Embryonic facial prominence (tissue), 1 donor: ENCODE measurements at regions not wholly inside any gene's neighbourhood (a gene's known extent, or its start where the extent isn't known, plus 50 kb on each side); places are given as distances from the start of the nearest gene placed in this dataset.
"Not testable (repeated sequence)": the region's sequence is repeated elsewhere in the genome, so short reads cannot be mapped to it uniquely, and the experiment has no call there.

Experiments used
- DNase-seq: peaks from one replicate; pipeline ENCODE4 v3.0.0-alpha.2; 2016; ENCODE audit errors: extremely low spot score

DNA sequence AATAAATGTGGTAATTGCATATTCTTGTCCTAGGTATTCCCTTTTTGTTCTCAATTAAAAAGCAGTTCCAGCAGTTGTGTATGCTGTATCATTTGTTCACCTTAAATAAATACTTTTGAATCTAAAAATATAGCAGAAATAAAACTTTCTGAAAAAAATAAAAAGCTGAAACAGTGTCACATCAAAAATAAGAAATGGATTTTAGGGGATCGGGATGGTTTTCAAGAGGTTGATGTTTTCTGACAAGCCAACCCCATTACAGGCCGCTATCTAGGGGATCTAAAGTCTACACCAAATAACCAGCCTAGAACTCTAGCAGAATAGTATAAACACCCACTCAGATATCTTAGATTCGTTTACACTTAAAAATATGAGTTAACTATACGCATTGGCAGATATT is 95.4 kb upstream of the MAML3 start:
- no peak for DNase-seq

DNA sequence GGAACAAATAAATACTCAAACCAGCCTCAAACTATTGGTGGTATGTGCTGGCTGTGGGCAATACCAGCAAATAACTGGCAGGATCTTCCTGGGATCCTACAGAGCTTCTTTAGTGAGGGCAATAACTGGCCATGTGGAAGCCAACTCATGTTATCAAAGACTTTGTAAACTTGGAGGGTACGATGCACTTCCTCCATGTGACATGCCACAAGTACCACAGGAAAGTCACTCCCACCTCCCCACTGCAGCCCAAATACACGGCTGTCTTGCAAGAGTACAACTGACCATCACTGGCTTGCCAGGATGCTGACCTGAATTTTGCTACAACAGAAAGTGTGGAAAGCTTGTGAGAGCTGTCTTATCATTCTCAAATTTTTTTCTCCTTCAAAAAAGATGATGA is 93.3 kb upstream of the MAML3 start:
- DNase-seq = no peak

DNA sequence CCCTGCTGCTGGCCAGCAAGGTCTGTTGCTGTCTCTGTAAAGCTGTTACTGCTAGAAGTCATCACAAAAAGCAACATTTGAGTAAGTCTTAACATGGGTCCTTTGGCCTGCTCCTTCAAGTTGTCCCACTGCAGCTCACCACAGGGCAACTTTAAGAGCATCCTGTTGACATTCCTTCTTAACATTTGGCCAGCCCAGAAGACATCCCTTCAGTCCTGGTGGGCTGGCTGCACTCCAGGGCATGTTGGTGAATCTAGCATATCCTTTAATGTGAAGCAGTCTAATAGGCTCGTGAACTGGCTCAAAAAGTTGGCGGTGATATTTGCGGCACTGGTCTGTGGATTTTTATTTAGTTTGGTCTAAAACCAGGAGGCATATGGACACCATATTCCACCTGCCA is 92.2 kb upstream of the MAML3 start:
- DNase-seq = no peak

DNA sequence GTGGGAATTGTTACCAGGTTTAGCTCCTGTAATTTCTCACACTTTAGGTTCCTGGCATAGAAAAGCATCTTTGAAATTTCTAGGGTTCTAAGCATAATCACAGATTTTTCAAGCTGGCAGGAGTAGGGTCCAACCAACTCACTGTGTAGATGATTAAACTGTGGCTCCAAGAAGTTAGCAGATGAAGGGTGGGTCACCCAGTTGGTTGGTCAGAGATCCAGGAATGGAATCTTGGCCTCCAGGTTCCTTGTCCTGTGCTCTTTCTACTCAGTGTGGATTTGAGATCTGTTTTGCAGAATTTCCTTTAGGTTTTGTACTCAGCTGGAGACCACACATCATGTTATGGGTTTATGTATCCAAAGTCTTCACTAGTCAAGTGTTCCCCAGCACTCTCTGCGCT is 90.3 kb upstream of the MAML3 start:
- no peak for DNase-seq

DNA sequence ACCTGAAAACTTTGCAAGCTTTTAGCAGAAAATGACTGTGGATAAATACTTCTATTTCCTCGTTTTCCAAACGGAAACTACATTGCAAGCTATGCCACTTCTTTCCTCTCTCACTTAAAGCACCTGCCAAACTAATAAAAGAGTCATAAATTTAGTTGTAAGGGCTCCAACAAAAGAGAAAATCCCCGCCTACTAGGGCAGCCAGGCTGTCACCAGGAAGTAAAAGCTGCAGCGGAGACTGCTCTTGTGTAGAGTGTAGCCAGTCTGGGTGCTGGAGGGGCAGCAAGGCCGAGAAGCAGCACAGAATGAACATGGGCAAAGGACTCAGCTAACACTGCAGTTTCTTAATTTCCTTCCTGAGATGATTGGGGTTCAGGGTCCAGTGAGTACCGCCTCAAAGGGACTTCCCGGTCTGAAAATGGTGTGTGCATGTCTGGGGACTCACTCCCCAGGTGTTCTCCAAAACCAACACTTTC is 89.3 kb upstream of the MAML3 start:
- no peak for DNase-seq

DNA sequence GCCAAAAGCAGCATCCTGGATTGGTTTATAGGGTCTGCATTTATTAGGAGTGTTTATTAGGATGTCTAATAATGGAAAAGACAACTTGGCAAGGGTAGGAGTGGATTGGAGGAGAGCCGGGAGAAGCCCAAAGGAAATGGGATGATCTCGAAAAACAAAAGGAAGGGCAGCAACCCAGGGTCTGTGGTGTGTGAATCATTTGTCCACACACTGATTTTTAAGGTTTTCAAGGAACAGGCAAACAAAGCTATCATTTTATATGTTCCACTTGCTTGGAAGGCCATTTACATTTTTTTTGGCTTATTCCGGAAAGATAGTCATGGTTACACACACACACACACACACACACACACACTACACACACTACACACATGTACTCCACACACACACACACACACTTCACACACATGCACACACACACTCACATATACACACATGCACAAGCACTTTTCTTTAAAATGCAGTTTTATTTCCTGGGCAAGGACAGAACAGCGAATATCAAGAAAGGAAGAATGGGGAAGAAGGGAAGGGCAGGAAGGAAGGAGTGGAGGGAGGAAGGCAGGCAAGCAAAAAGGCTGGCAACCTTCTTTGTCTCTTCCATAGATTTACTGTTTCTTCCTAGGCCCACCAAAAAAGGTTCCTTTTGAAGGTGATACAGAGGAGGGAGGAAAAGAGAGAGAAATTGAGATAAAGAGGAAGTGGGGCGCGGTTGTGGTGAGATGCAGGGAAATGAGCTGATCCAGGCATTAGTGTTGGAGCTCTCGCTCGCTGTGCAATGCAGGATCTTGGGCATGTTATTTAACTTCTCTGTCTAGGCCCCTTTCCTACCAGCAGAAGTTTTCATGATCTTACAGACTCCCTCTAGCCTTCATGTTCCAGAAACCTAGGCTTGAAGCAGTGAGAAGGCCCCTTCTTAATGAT is 88.6 kb upstream of the MAML3 start:
- no peak for DNase-seq

DNA sequence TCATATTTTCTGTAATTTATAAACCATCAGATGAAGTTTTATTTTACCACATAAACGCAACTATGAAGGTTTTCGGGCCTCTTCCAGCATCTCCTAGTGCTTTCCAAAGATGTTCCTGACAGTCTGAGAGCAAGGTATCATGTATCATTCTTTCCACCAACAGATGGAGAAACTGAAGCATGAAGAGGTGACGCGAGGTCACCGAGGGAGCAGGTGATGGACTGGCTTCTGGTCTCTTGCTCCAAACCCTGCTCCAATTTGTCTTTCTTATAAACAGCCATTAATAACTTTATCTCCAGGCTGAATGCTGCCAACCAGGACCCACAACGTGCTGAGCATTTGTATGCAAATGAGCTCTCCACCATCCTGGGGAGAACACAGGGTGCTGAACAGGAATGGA is 86.3 kb upstream of the MAML3 start:
- DNase-seq = no peak

DNA sequence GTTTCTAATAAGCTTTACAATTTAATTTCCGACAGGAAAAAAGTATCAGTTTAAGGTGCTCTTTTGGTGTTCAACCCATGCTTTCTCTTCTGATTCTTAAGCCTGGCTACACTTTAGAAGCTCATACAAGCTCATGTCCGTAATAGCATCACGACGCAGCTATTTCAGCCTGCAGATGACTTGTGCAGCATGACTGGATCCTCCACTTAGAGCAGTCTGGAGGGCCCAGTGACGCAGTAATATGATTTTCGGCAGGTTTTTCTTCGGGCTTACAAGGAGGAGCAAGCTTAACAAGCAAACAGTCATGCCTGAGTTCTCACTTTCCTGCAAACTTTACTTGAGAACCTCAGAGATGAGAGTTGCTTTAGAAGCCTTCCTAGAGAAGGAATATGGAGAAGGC is 85.3 kb upstream of the MAML3 start:
- no peak for DNase-seq

DNA sequence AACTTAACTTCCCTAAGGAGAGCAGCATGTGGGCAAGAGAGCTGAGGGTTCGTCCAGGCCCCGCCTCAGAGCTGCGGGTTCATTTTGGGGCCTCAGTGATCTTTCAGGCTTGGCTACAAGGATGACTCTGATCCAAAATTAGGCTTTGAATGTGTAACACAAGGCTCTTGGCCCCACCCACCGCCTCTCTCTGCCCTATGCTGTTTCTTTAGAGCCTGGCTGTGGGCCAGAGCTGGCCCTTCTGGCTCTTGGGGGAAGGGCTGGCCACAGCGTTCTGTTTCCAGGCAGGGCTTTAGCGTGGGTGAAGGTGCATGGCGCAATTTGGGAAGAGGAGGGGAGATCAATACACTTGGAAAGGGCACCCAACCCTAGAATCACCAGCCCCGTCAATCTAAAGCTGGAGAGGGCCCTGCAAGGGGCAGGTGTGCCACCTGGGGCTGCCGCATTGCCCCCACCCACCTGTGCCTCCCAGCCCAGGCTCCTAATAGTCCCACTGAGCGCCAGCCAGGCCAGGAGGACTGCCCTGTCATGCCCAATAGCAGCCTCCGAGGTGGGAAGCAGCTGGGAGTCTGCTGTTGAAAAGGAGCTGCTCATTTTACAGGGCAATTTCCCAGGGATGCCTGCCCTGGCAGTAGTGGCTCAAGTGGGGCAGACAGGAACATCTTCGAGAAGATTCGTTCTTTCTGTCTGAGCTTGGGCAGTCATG is 84.5 kb upstream of the MAML3 start:
- DNase-seq = no peak

DNA sequence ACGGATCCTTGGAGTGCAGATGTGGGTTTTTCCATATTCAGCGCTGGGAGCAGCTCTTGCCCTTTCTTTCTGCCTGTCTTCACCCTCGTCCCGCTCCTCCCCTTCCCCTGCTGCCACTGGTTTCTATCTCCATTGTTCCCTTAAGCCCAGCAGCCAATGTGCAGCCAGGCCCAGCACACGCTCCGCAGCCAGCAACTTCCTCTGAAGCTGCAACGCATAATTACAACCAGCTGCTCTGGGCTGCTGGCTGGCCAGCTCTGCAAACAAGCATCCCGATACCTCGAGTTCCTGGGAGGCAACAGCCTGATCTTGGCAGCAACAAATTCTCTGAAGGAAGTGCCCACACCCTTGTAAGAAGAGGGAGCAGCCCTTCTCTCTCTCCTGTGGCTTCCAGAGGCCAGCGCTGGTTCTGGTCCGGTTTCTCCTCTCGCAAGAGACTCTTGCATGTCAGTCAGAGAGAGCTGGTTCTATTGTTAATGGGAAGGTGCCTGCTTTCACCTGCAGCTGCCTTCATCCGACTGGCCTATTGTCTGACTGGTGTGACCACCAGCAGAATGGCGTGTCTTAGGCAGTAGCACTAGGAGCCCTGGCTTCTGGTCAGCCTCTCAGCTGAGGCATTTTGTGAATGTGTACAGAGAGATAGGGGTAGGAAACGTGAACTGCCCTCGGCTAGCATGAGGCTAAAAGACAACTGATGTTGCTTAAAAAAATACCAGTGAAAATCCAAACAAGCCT is 83.8 kb upstream of the MAML3 start:
- peak; percentile 85 for DNase-seq

DNA sequence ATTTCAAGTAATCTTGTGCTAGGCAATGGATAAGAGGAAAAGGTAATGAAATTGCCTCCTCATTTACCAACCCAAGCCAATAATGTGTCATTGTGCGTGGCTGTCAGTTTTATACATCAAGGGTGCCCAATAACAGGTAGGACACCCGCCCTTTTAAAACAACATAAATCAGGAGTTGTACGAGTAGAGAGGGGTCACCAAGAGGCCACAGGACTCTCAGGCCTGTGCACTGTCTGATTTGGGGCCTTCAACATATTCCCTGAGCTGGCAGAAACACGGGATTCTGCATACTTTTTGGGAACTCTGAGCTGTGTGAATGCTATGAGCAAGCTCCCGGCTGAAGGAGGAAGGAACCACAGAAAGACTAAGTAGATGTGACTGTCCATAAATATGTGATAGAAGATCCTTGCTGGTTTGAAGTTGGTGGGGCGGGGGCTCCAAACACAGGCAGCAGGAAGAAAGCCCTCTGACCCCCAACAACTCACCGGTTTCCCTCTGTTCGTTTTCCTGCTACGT is 82.7 kb upstream of the MAML3 start:
- DNase-seq = no peak

DNA sequence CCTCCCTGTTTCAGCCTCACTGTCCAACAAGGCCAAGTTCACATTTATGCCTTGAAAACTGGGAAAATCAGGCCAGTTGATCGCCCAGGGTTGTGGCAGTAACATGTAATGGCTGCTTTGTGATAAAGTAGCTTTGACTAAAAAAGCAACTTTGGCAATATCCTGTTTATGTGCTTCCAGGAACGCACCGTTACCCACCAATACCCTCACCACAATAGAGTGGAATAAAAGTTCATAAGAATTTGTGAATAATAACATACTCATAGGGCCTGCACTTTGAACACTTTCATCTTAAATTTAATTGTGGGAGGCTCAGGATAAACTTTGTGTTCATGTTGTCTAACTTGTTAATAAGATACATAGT is 80.7 kb upstream of the MAML3 start:
- no peak for DNase-seq

DNA sequence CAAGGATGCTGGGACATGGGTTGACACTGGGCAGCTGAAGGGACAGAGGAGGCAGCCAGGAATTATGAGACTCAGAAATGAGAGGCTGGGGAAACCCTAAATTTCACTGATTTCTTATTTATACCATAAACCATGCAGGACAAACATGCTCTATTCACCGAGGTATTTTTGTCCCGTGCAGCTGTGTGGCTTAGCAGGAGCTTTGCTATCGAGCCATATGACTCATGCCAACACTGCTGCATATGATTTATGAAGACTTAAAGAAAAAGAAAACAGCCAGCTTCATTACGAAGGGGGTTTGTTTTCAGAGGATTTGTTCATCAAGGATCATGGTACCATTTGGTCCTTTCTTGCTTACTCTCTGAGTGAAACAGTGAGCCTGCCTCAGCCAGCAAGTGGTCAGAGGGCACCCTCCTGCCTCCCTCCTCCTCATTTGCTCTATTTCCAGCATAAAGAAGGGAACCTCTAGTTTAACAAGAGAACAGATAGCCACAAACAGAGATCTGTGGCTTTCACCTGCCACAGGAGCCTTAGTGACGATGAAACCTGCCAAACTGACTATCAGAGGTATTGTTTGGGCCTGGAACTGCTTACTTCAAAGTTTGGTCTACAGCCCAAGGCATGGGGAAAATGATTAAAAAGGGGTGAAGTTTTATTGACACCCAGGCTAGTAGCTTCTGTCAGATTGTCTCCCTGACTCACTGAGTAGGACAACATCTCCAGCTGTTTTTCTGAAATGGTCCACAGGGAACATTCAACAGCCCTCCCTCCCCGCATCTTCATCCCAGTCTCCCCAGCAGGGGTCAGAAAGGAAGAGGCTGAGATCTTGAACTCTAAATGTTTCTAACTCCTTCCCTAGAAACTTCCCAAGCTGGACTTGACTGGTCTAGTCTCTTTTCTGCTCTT is 80.1 kb upstream of the MAML3 start:
- no peak for DNase-seq

DNA sequence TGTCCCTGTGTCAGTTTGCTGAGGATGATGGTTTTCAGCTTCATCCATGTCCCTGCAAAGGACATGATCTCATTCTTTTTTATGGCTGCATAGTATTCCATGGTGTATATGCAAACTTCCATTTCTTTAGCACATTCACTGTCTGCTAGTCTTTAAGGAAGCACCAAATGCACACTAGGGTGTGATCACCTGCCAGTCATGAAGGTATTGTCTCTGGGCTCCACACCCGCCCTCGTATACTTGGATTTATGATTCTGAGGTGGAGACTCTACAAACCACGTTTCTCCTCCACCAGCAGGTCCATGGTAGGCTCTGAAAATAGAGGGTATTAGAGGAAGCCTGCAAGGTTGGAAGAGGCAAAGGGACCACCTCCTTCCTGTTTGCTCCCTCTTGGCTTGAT is 75.9 kb upstream of the MAML3 start:
- DNase-seq = no peak

DNA sequence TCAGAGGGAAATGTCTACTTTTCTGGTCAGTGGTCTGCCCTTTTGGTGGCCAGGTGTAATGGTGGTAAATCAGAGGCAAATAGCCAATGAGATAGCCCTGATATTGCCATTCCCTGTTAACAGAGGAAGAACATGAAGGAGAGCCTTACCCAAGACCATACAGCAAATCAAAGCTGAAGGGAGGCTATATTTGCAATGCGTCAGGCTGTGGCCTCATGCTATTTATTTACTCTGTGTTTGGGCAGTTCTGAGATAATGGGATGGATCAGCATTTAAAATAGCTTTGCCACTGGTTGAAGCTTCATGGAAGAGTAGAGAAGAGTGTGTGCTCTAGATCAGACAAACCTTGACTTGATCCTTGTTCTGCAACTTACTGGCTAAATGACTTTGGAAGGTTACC is 73.3 kb upstream of the MAML3 start:
- no peak for DNase-seq

DNA sequence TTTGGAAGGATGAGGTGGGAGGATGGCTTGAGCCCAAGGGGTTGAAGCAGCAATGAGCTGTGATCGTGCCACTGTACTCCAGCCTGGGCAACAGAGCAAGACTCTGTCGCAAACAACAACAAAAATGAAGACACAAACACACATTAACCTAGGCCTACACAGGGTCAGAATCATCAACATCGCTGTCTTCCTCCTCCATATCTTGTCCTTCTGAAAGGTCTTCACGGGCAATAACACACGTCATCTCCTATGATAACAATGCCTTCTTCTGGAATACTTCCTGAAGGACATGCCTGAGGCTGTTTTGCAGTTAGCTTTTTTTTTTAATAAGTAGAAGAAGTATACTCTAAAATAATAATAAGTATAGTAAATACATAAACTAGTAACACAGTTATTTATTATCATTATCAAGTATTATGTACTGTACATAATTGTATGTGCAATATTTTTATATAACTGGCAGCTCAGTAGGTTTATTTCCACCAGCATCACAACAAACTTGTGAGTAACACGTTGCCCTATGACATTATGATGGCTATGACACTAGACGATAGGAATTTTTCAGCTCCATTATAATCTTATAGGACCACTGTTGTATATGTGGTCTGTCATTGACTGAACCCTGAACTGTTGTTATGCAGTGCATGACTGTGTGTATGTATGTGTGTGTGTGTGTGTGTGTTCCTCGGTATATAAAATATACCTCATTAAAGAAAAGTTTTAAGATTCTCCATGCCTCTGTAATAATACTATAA is 69.2 kb upstream of the MAML3 start:
- no peak for DNase-seq

DNA sequence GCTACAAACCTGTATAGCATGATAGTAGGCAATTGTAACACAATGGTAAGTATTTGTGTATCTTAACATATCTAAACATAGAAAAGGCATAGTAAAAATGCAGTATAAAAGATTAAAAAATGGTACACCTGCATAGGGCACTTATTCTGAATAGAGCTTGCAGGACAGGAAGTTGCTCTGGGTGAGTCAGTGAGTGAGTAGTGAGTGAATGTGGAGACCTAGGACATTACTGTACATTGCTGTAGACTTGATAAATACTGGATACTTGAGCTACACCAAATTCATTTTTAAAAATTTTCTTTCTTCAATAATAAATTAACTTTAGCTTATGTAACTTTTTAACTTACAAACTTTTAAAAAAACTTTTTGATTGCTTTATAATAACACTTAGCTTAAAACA is 68.2 kb upstream of the MAML3 start:
- no peak for DNase-seq

DNA sequence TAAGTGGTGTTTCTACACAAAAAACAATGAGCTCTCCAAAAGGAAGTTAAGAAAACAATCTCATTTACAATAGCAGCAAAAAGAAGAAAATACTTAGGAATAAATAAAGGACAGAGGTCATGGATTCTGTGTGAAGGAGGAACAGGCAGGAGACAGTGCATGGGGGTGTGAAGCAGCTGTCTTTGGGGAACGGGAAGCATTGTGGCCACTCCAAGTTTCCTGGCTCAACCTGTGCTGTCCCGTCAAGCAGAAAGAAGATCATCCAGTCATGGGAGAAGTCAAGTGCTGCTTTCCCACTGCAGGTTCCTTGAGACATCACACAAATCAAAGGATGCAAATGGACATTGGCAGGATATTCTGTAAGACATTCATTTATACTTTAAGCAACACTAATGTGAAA is 66.1 kb upstream of the MAML3 start:
- DNase-seq = no peak

DNA sequence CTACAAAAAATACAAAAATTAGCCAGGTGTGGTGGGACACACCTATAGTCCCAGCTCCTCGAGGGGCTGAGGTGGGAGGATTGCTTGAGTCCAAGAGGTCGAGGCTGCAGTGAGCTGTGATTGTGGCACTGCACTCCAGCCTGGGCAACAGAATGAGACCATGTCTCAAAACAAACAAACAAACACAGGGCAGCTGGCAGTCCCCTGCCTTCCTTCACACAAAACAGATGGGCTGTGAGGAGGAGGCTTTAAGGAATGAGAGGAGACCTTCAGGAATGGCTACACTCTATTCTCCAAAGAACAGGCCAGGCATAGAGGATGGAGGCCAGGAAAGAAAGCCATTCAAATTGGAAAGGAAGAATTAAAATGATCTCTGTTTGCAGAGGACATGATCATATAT is 65.6 kb upstream of the MAML3 start:
- no peak for DNase-seq

DNA sequence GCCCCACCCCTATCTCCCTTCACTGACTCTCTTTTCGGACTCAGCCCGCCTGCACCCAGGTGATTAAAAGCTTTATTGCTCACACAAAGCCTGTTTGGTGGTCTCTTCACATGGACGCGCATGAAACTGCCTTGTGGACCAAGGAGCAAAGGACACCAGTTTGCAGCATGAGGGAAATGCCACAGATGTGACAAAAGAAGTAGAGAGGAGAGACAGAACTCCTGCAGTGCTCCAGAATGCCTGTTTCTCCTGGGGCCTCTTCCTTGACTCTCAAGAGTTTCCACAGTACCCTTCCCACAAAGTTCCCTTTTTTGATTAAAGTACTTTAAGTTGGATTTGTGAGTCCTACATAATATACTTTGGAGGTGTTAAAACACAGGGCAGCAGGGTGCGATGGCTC is 65.1 kb upstream of the MAML3 start:
- not testable (repeated sequence) for DNase-seq

DNA sequence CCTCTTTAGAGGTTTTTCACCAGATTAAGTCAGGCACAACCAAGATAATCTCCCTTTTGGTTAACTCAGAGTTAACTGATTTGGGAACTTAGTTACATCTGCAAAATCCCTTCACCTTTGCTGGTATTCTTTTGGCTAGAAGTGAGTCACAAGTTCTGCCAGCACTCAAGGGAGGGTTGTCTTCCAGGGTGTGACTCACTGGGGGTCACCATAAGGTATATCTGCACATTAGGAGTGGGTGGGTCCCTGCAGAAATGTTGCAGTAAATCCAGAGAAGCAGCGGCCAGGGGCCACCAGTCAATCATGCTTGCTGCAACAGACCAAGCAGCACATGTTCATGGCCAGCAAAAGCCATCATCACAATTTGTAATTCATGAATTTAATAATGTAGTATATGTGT is 59.8 kb upstream of the MAML3 start:
- no peak for DNase-seq
